ENCODE measurements at regions not wholly inside any gene's neighbourhood (a gene's known extent, or its start where the extent isn't known, plus 50 kb on each side); places are given as distances from the start of the nearest gene placed in this dataset.
A peak's percentile ranks its signal among the peaks of the same experiment; 100 is the strongest.

DNA sequence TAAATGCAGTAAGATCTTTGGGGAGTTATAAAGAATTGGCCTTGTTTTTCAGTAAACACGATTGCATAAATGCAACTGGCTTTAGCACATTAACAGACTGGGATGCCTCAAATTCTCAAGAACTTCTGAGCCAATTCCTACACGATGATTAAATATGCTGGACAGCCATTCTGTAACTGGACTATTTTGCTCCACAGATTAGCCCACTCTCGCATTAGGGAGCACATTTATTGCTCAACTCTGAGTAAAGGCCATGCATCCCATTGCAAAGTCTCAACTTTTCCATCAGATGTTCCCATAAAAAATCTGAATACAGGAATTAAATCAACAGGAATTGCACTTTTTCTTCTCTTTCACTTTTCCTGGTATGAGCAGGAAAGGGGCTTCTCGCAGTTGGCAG, 66.7 kb upstream of the PRICKLE2 start:
- H3K4me3 ChIP-seq (ENCODE audit: low read depth, low read length) = no peak overlapping the region
- H4K12ac ChIP-seq (ENCODE audit: low read depth, low read length) = no peak overlapping the region
- no peak overlapping the region for H2BK5ac ChIP-seq (ENCODE audit: low read depth, low read length, poor library complexity)
- no peak overlapping the region for H2AK5ac ChIP-seq (ENCODE audit: low read length)
- H3K4ac ChIP-seq (ENCODE audit: low read depth, low read length) = no peak overlapping the region
- H4K8ac ChIP-seq (ENCODE audit: low read depth, low read length) = no peak overlapping the region
- no peak overlapping the region for H3K27ac ChIP-seq (ENCODE audit: low read depth, low read length)
- no peaks in the 10 kb centered on the region for H3K9me3 ChIP-seq (ENCODE audit: insufficient read depth, low read depth, low read length)
- no peaks in the 10 kb centered on the region for H3K27me3 ChIP-seq (ENCODE audit: insufficient read depth, low read length)
- no peak overlapping the region for H3K14ac ChIP-seq (ENCODE audit: low read length)
- H3K4me2 ChIP-seq (ENCODE audit: low read length) = no peak overlapping the region
- no peak overlapping the region for H2BK12ac ChIP-seq (ENCODE audit: low read length)
- no peaks in the 10 kb centered on the region for H3K79me1 ChIP-seq (ENCODE audit: low read length)
- no peak overlapping the region for H4K91ac ChIP-seq (ENCODE audit: low read depth, low read length)
- H3K79me2 ChIP-seq (ENCODE audit: control insufficient read depth, insufficient read depth, low read length, poor library complexity) = no peaks in the 10 kb centered on the region
- H3K9ac ChIP-seq (ENCODE audit: low read length) = no peak overlapping the region
- H2BK120ac ChIP-seq (ENCODE audit: insufficient read depth, low read length, poor library complexity) = no peak overlapping the region
- peak; percentile 52 to 83 for DNase-seq
- peaks cover 5% of the 10 kb centered on the region in 2 experiments for H3K4me1 ChIP-seq (ENCODE audit: control insufficient read depth in 1 of 2, insufficient read depth in 2 of 2, low read length in 2 of 2)
- no peaks in the 10 kb centered on the region for H3K36me3 ChIP-seq (ENCODE audit: control insufficient read depth in 1 of 2, insufficient read depth in 2 of 2, low read length in 2 of 2)
- no peak overlapping the region for H3K23ac ChIP-seq (ENCODE audit: low read length)
- no CpG with 5 or more reads among the region's 4 CpGs for whole genome bisulfite sequencing (ENCODE audit: extremely low coverage, insufficient coverage, insufficient read length)
- no peak overlapping the region for H3K18ac ChIP-seq (ENCODE audit: low read length)
- no peak overlapping the region for H2AFZ ChIP-seq (ENCODE audit: insufficient read depth, low read length, poor library complexity)

DNA sequence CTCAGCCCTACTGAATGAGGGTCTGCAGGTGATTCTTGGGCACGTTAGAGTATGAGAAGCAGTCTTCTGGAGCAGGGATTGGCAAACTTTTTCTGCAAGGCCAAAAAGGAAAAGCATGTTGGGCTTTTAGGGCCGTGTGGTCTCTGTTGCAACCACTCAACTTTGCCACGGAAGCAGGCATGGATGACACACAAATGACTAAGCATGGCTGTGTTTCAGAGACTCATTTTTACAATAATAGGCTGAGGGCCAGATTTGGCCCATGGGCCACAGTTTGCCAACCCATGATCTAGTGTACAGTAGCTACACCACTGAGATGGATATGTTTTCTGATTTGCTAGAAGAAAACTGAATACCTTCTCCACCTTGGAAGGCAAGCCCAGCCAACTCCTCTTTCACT, 66.1 kb upstream of the PRICKLE2 start:
- Histone ChIP-seq H4K8ac (ENCODE audit: low read depth, low read length) (no peak overlapping the region), H3K27me3 (ENCODE audit: insufficient read depth, low read length) (no peaks in the 10 kb centered on the region), H3K4me1 (ENCODE audit: control insufficient read depth in 1 of 2, insufficient read depth in 2 of 2, low read length in 2 of 2) (peaks cover 5% of the 10 kb centered on the region in 2 experiments), H2BK12ac (ENCODE audit: low read length) (no peak overlapping the region), H3K18ac (ENCODE audit: low read length) (no peak overlapping the region), H2BK5ac (ENCODE audit: low read depth, low read length, poor library complexity) (no peak overlapping the region), H3K9ac (ENCODE audit: low read length) (no peak overlapping the region), H3K79me2 (ENCODE audit: control insufficient read depth, insufficient read depth, low read length, poor library complexity) (no peaks in the 10 kb centered on the region), H2BK120ac (ENCODE audit: insufficient read depth, low read length, poor library complexity) (no peak overlapping the region), H3K4me2 (ENCODE audit: low read length) (no peak overlapping the region), H3K23ac (ENCODE audit: low read length) (no peak overlapping the region), H3K4ac (ENCODE audit: low read depth, low read length) (no peak overlapping the region), H4K12ac (ENCODE audit: low read depth, low read length) (no peak overlapping the region), H3K4me3 (ENCODE audit: low read depth, low read length) (no peak overlapping the region), H3K36me3 (ENCODE audit: control insufficient read depth in 1 of 2, insufficient read depth in 2 of 2, low read length in 2 of 2) (no peaks in the 10 kb centered on the region), H4K91ac (ENCODE audit: low read depth, low read length) (no peak overlapping the region), H2AK5ac (ENCODE audit: low read length) (no peak overlapping the region), H2AFZ (ENCODE audit: insufficient read depth, low read length, poor library complexity) (no peak overlapping the region), H3K27ac (ENCODE audit: low read depth, low read length) (no peak overlapping the region), H3K79me1 (ENCODE audit: low read length) (no peaks in the 10 kb centered on the region), H3K14ac (ENCODE audit: low read length) (no peak overlapping the region), H3K9me3 (ENCODE audit: insufficient read depth, low read depth, low read length) (no peaks in the 10 kb centered on the region)
- WGBS (ENCODE audit: extremely low coverage, insufficient coverage, insufficient read length) = no CpG with 5 or more reads among the region's 3 CpGs
- DNase-seq = peak; percentile 86 to 90

DNA sequence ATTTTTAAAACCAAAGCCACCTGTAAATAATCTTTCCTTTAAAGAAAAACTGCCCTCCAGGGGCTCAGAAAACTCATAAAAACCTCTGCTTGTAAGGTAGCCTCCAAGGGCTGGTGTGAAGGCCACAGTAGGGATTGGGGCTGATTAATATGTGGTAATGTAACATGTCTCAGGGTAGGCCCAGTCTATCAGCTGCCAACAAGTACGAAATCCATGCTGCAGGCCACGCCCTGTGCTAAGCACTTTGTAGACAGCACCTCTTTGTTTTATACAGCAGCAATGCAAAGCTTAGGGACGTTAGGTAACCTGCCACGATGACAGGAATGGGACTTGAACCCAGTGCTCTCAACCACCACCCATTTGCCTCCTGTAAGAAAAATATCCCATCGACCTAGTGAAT, 65.6 kb upstream of the PRICKLE2 start:
- Histone ChIP-seq H3K79me2 (ENCODE audit: control insufficient read depth, insufficient read depth, low read length, poor library complexity) (no peaks in the 10 kb centered on the region), H2BK12ac (ENCODE audit: low read length) (no peak overlapping the region), H3K14ac (ENCODE audit: low read length) (no peak overlapping the region), H3K36me3 (ENCODE audit: control insufficient read depth in 1 of 2, insufficient read depth in 2 of 2, low read length in 2 of 2) (no peaks in the 10 kb centered on the region), H3K4ac (ENCODE audit: low read depth, low read length) (no peak overlapping the region), H2AK5ac (ENCODE audit: low read length) (no peak overlapping the region), H4K12ac (ENCODE audit: low read depth, low read length) (no peak overlapping the region), H2BK5ac (ENCODE audit: low read depth, low read length, poor library complexity) (no peak overlapping the region), H3K27ac (ENCODE audit: low read depth, low read length) (no peak overlapping the region), H4K91ac (ENCODE audit: low read depth, low read length) (no peak overlapping the region), H3K4me2 (ENCODE audit: low read length) (no peak overlapping the region), H3K9me3 (ENCODE audit: insufficient read depth, low read depth, low read length) (no peaks in the 10 kb centered on the region), H2BK120ac (ENCODE audit: insufficient read depth, low read length, poor library complexity) (no peak overlapping the region), H3K9ac (ENCODE audit: low read length) (no peak overlapping the region), H4K8ac (ENCODE audit: low read depth, low read length) (no peak overlapping the region), H3K4me1 (ENCODE audit: control insufficient read depth in 1 of 2, insufficient read depth in 2 of 2, low read length in 2 of 2) (peaks cover 5% of the 10 kb centered on the region in 2 experiments), H3K27me3 (ENCODE audit: insufficient read depth, low read length) (no peaks in the 10 kb centered on the region), H3K4me3 (ENCODE audit: low read depth, low read length) (no peak overlapping the region), H3K23ac (ENCODE audit: low read length) (no peak overlapping the region), H2AFZ (ENCODE audit: insufficient read depth, low read length, poor library complexity) (no peak overlapping the region), H3K18ac (ENCODE audit: low read length) (no peak overlapping the region), H3K79me1 (ENCODE audit: low read length) (no peaks in the 10 kb centered on the region)
- DNase-seq = peak in 1 of 2 donors; percentile 9
- WGBS (ENCODE audit: extremely low coverage, insufficient coverage, insufficient read length) = no CpG with 5 or more reads among the region's 5 CpGs

DNA sequence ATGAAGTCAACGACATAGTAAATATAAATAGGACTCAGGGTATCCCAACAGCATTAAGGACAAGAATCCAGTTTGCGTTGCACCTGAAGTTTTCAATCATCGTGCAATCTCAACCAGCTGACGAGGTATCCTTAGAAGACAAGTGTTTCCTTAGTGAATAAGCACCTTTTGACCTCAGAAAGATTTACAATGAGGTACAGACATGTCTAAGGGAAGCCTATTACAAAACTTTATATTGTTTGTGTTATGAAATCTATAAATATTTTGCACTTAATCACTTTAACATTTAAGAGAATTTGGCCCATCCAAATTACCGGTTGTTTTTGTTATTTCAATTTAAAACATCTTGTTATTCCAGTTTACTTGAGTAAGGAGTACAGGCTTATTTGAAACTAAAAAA, 64.9 kb upstream of the PRICKLE2 start:
- H3K27me3 ChIP-seq (ENCODE audit: insufficient read depth, low read length) = no peaks in the 10 kb centered on the region
- H3K23ac ChIP-seq (ENCODE audit: low read length) = no peak overlapping the region
- H3K4me2 ChIP-seq (ENCODE audit: low read length) = no peak overlapping the region
- no peaks in the 10 kb centered on the region for H3K79me1 ChIP-seq (ENCODE audit: low read length)
- no peak overlapping the region for H2BK12ac ChIP-seq (ENCODE audit: low read length)
- no peaks in the 10 kb centered on the region for H3K9me3 ChIP-seq (ENCODE audit: insufficient read depth, low read depth, low read length)
- no peak overlapping the region for H3K27ac ChIP-seq (ENCODE audit: low read depth, low read length)
- H3K4me1 ChIP-seq (ENCODE audit: control insufficient read depth in 1 of 2, insufficient read depth in 2 of 2, low read length in 2 of 2) = peaks cover 5% of the 10 kb centered on the region in 2 experiments
- no peaks in the 10 kb centered on the region for H3K36me3 ChIP-seq (ENCODE audit: control insufficient read depth in 1 of 2, insufficient read depth in 2 of 2, low read length in 2 of 2)
- H2BK120ac ChIP-seq (ENCODE audit: insufficient read depth, low read length, poor library complexity) = no peak overlapping the region
- H2AFZ ChIP-seq (ENCODE audit: insufficient read depth, low read length, poor library complexity) = no peak overlapping the region
- no peak overlapping the region for H4K12ac ChIP-seq (ENCODE audit: low read depth, low read length)
- H2BK5ac ChIP-seq (ENCODE audit: low read depth, low read length, poor library complexity) = no peak overlapping the region
- no peak overlapping the region for H4K8ac ChIP-seq (ENCODE audit: low read depth, low read length)
- no peak overlapping the region for H3K4ac ChIP-seq (ENCODE audit: low read depth, low read length)
- H3K79me2 ChIP-seq (ENCODE audit: control insufficient read depth, insufficient read depth, low read length, poor library complexity) = no peaks in the 10 kb centered on the region
- H3K18ac ChIP-seq (ENCODE audit: low read length) = no peak overlapping the region
- H2AK5ac ChIP-seq (ENCODE audit: low read length) = no peak overlapping the region
- no peak overlapping the region for H3K14ac ChIP-seq (ENCODE audit: low read length)
- no peak overlapping the region for H3K4me3 ChIP-seq (ENCODE audit: low read depth, low read length)
- WGBS (ENCODE audit: extremely low coverage, insufficient coverage, insufficient read length) = no CpG with 5 or more reads among the region's 5 CpGs
- no peak overlapping the region for H3K9ac ChIP-seq (ENCODE audit: low read length)
- peak in 1 of 2 donors; percentile 9 for DNase-seq
- no peak overlapping the region for H4K91ac ChIP-seq (ENCODE audit: low read depth, low read length)

Measured in trophoblast cell (in vitro differentiated cells and primary cell).